Astrocyte (in vitro differentiated cells and primary cell): ENCODE measurements at regions not wholly inside any gene's neighbourhood (a gene's known extent, or its start where the extent isn't known, plus 50 kb on each side); places are given as distances from the start of the nearest gene placed in this dataset.

Experiments used
- CTCF ChIP-seq: IDR thresholded peaks from 2 replicates; pipeline ENCODE4 v1.5.1; 2011; ENCODE audit warnings: low read depth, mild to moderate bottlenecking, inconsistent platforms, low read length, moderate library complexity; ENCODE audit not compliant: insufficient read depth
- EZH2 ChIP-seq: IDR thresholded peaks from 2 replicates; pipeline ENCODE4 v1.6.1; 2012; ENCODE audit warnings: mild to moderate bottlenecking, low read length, inconsistent platforms; ENCODE audit not compliant: insufficient read depth

GRCh38 chr7:92904244-92905131 is 68.1 kb upstream of the CDK6 start:
- TF ChIP-seq CTCF (no peak), EZH2 (no peak)
